ENCODE measurements at regions not wholly inside any gene's neighbourhood (a gene's known extent, or its start where the extent isn't known, plus 50 kb on each side); places are given as distances from the start of the nearest gene placed in this dataset.
"Not testable (repeated sequence)": the region's sequence is repeated elsewhere in the genome, so short reads cannot be mapped to it uniquely, and the experiment has no call there.

DNA sequence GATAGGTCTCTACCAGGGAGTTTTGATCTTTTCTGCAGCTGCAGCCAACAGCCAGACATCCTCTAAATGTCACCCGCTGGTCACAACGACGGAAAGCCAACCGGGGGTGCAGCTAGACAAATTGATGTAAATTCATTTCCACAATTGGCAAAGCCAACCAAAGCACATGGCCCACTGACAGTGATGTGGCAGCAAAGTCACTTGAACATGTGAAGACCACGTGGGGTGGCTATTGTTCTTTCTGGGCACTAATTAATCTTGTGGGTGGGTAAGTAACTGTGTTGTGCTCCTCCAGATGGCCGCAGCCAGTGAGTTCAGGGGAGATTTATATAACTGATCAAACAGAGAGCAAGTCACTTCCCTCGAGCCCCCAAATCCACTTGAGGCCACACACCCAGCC lies 354.1 kb downstream of the ANKRD30A start:
- H3K4me1 ChIP-seq (ENCODE audit: control insufficient read depth in 1 of 2, insufficient read depth in 2 of 2, low read length in 2 of 2) = no peaks in the 10 kb centered on the region
- no peak overlapping the region for H3K4me3 ChIP-seq (ENCODE audit: low read depth in 1 of 2, low read length in 2 of 2)
- no peak overlapping the region for H3K9ac ChIP-seq (ENCODE audit: low read depth in 1 of 2, low read length in 2 of 2)
- H3K27me3 ChIP-seq (ENCODE audit: control insufficient read depth in 1 of 2, insufficient read depth in 2 of 2, low read length in 2 of 2) = no peaks in the 10 kb centered on the region
- H3K27ac ChIP-seq (ENCODE audit: low read depth, low read length) = no peak overlapping the region
- no peaks in the 10 kb centered on the region for H3K36me3 ChIP-seq (ENCODE audit: control insufficient read depth in 1 of 2, insufficient read depth in 2 of 2, low read length in 2 of 2)
- H3K9me3 ChIP-seq (ENCODE audit: control insufficient read depth in 1 of 2, low read length in 2 of 2) = peaks cover 0 to 2% of the 10 kb centered on the region in 2 donors

DNA sequence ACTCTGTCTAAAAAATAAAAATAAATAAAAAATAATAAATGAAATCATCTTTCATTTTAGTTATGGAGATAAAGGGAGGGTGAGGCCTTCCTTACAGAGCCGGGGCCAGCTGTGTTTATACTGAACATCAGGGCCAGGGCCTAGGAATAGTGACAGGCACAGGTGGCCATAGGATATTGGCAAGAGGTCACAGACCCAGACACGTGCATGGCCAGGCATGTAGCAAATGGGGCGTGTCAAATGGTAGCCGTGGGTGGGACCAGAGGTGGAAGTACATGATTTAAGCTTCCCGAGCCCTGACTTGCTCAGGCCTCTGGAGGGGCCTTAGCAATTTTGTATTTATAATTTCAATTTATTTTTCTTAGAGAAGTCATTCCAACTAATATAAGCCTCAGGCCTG lies 353.0 kb downstream of the ANKRD30A start:
- Histone ChIP-seq H3K36me3 (ENCODE audit: control insufficient read depth in 1 of 2, insufficient read depth in 2 of 2, low read length in 2 of 2) (no peaks in the 10 kb centered on the region), H3K4me1 (ENCODE audit: control insufficient read depth in 1 of 2, insufficient read depth in 2 of 2, low read length in 2 of 2) (no peaks in the 10 kb centered on the region), H3K9me3 (ENCODE audit: control insufficient read depth in 1 of 2, low read length in 2 of 2) (peaks cover 0 to 2% of the 10 kb centered on the region in 2 donors), H3K27me3 (ENCODE audit: control insufficient read depth in 1 of 2, insufficient read depth in 2 of 2, low read length in 2 of 2) (no peaks in the 10 kb centered on the region), H3K27ac (ENCODE audit: low read depth, low read length) (no peak overlapping the region), H3K4me3 (ENCODE audit: low read depth in 1 of 2, low read length in 2 of 2) (no peak overlapping the region), H3K9ac (ENCODE audit: low read depth in 1 of 2, low read length in 2 of 2) (no peak overlapping the region)

DNA sequence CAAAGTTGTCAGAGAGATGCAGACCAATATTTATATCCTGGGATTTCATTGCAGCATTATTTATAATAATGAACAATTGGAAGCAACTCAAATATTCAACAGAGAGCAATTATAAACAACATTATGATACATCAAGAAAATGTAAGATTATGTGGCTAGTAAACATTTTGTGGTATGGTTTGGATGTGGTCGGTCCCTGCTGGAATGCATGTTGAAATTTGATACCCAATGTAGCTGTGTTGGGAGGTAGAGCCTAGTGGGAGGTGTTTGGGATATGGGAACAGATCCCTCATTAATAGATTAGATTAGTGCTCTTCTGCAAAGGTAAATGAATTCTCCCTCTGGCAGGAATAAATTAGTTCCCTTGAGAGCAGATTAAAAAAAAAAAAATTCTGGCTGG lies 350.9 kb downstream of the ANKRD30A start:
- Histone ChIP-seq H3K4me1 (ENCODE audit: control insufficient read depth in 1 of 2, insufficient read depth in 2 of 2, low read length in 2 of 2) (no peaks in the 10 kb centered on the region), H3K36me3 (ENCODE audit: control insufficient read depth in 1 of 2, insufficient read depth in 2 of 2, low read length in 2 of 2) (no peaks in the 10 kb centered on the region), H3K4me3 (ENCODE audit: low read depth in 1 of 2, low read length in 2 of 2) (no peak overlapping the region), H3K27ac (ENCODE audit: low read depth, low read length) (no peak overlapping the region), H3K9me3 (ENCODE audit: control insufficient read depth in 1 of 2, low read length in 2 of 2) (peaks cover 0 to 5% of the 10 kb centered on the region in 2 donors), H3K9ac (ENCODE audit: low read depth in 1 of 2, low read length in 2 of 2) (no peak overlapping the region), H3K27me3 (ENCODE audit: control insufficient read depth in 1 of 2, insufficient read depth in 2 of 2, low read length in 2 of 2) (no peaks in the 10 kb centered on the region)

DNA sequence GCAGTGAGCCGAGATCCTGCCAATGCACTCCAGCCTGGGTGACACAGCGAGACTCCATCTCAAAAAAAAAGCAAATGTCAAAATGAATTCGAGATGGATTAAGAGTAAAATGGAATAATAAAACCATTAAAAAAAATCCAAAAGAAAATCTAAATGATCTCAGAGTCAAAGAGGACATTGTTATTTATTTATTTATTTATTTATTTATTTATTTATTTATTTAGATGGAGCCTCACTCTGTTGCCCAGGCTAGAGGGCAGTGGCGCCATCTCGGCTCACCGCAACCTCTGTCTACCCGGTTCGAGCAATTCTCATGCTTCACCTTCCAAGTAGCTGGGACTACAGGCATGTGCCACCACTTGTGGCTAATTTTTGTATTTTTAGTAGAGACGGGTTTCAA lies 349.2 kb downstream of the ANKRD30A start:
- no peaks in the 10 kb centered on the region for H3K4me1 ChIP-seq (ENCODE audit: control insufficient read depth in 1 of 2, insufficient read depth in 2 of 2, low read length in 2 of 2)
- no peaks in the 10 kb centered on the region for H3K36me3 ChIP-seq (ENCODE audit: control insufficient read depth in 1 of 2, insufficient read depth in 2 of 2, low read length in 2 of 2)
- peaks cover 2 to 5% of the 10 kb centered on the region in 2 donors for H3K9me3 ChIP-seq (ENCODE audit: control insufficient read depth in 1 of 2, low read length in 2 of 2)
- no peak overlapping the region for H3K9ac ChIP-seq (ENCODE audit: low read depth in 1 of 2, low read length in 2 of 2)
- H3K27ac ChIP-seq (ENCODE audit: low read depth, low read length) = no peak overlapping the region
- H3K4me3 ChIP-seq (ENCODE audit: low read depth in 1 of 2, low read length in 2 of 2) = no peak overlapping the region
- no peaks in the 10 kb centered on the region for H3K27me3 ChIP-seq (ENCODE audit: control insufficient read depth in 1 of 2, insufficient read depth in 2 of 2, low read length in 2 of 2)

DNA sequence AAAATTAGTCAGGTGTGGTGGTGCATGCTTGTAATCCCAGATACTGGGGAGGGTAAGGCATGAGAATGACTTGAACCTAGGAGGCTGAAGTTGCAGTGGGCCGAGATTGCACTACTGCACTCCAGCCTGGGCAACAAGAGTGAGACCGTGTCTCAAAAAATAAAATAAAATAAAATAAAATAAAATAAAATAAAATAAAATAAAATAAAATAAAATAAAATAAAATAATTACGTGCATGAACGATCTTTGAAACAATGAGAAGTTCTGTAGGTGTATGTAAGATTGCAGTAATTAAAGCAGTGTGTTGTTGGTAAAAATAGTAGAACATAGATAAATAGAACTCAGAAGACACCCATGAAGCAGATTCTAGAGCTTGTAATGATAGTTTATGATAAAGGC lies 348.5 kb downstream of the ANKRD30A start:
- Histone ChIP-seq H3K4me1 (ENCODE audit: control insufficient read depth in 1 of 2, insufficient read depth in 2 of 2, low read length in 2 of 2) (no peaks in the 10 kb centered on the region), H3K9me3 (ENCODE audit: control insufficient read depth in 1 of 2, low read length in 2 of 2) (peaks cover 2% of the 10 kb centered on the region in 2 donors), H3K27me3 (ENCODE audit: control insufficient read depth in 1 of 2, insufficient read depth in 2 of 2, low read length in 2 of 2) (no peaks in the 10 kb centered on the region), H3K9ac (ENCODE audit: low read depth in 1 of 2, low read length in 2 of 2) (no peak overlapping the region), H3K36me3 (ENCODE audit: control insufficient read depth in 1 of 2, insufficient read depth in 2 of 2, low read length in 2 of 2) (no peaks in the 10 kb centered on the region), H3K27ac (ENCODE audit: low read depth, low read length) (no peak overlapping the region), H3K4me3 (ENCODE audit: low read depth in 1 of 2, low read length in 2 of 2) (no peak overlapping the region)

DNA sequence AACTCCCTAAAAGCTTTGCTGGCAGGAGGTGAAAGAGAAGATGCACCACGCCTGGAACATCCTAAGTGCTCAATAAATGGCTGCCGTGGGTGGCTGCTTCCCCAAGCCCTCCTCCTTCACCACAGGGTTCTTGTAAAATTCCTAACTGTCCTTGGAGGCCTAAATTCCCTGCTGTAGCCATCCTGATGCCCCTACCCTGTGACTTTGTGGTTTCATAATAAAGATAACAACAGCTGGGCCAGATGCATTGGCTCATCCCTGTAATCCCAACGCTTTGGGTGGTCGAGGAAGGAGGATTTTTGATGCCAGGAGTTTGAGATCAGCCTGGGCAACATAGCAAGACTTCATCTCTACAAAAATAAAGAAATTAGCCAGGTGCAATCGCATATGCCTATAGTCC lies 341.8 kb downstream of the ANKRD30A start:
- peaks cover 2 to 3% of the 10 kb centered on the region in 2 donors for H3K9me3 ChIP-seq (ENCODE audit: control insufficient read depth in 1 of 2, low read length in 2 of 2)
- H3K4me1 ChIP-seq (ENCODE audit: control insufficient read depth in 1 of 2, insufficient read depth in 2 of 2, low read length in 2 of 2) = no peaks in the 10 kb centered on the region
- no peaks in the 10 kb centered on the region for H3K27me3 ChIP-seq (ENCODE audit: control insufficient read depth in 1 of 2, insufficient read depth in 2 of 2, low read length in 2 of 2)
- no peak overlapping the region for H3K27ac ChIP-seq (ENCODE audit: low read depth, low read length)
- H3K36me3 ChIP-seq (ENCODE audit: control insufficient read depth in 1 of 2, insufficient read depth in 2 of 2, low read length in 2 of 2) = no peaks in the 10 kb centered on the region
- H3K9ac ChIP-seq (ENCODE audit: low read depth in 1 of 2, low read length in 2 of 2) = no peak overlapping the region
- H3K4me3 ChIP-seq (ENCODE audit: low read depth in 1 of 2, low read length in 2 of 2) = no peak overlapping the region

DNA sequence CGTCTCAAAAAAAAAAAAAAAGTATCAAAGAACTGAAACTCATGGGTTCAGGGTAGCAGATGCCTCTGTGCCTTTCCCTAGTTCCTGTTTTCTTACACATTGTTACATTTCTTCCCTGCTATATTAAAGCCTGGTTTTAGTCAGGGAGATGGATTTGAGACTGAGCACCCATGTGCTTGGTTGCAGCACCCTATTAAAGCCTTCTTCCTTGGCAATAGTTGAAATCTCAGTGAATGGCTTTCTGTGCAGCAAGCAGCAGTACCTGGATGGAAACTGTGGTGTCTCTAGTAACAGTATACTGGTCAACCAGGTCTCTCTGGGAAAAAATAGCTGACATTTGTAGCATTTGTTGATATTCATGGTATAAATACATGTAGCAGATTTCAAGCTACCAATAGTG lies 331.1 kb downstream of the ANKRD30A start:
- no peaks in the 10 kb centered on the region for H3K4me1 ChIP-seq (ENCODE audit: control insufficient read depth in 1 of 2, insufficient read depth in 2 of 2, low read length in 2 of 2)
- H3K9ac ChIP-seq (ENCODE audit: low read depth in 1 of 2, low read length in 2 of 2) = no peak overlapping the region
- H3K4me3 ChIP-seq (ENCODE audit: low read depth in 1 of 2, low read length in 2 of 2) = no peak overlapping the region
- H3K36me3 ChIP-seq (ENCODE audit: control insufficient read depth in 1 of 2, insufficient read depth in 2 of 2, low read length in 2 of 2) = no peaks in the 10 kb centered on the region
- H3K9me3 ChIP-seq (ENCODE audit: control insufficient read depth in 1 of 2, low read length in 2 of 2) = peaks cover 13 to 15% of the 10 kb centered on the region in 2 donors
- H3K27me3 ChIP-seq (ENCODE audit: control insufficient read depth in 1 of 2, insufficient read depth in 2 of 2, low read length in 2 of 2) = no peaks in the 10 kb centered on the region
- H3K27ac ChIP-seq (ENCODE audit: low read depth, low read length) = no peak overlapping the region

DNA sequence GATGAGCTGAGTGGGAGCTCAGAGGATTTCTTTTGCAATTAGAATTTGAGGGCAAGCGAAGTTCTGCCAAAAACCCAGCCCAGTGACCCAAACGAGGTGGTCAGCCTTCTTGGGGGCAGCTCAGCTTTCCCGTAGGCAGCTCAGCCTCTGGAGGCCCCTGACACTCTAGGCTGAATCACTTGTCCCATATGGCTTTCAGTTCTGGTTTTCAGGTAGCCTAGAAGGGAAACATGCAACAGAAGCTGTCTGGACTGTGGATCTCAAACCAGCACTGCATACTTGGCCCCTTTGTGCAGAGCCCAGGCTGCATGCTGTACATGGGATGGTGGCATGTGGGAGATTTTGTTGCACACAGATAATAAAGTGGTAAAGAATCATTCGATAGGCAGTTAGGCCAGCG lies 322.8 kb downstream of the ANKRD30A start:
- Histone ChIP-seq H3K4me3 (ENCODE audit: low read depth in 1 of 2, low read length in 2 of 2) (no peak overlapping the region), H3K27me3 (ENCODE audit: control insufficient read depth in 1 of 2, insufficient read depth in 2 of 2, low read length in 2 of 2) (no peaks in the 10 kb centered on the region), H3K4me1 (ENCODE audit: control insufficient read depth in 1 of 2, insufficient read depth in 2 of 2, low read length in 2 of 2) (no peaks in the 10 kb centered on the region), H3K9me3 (ENCODE audit: control insufficient read depth in 1 of 2, low read length in 2 of 2) (no peaks in the 10 kb centered on the region), H3K27ac (ENCODE audit: low read depth, low read length) (no peak overlapping the region), H3K9ac (ENCODE audit: low read depth in 1 of 2, low read length in 2 of 2) (no peak overlapping the region), H3K36me3 (ENCODE audit: control insufficient read depth in 1 of 2, insufficient read depth in 2 of 2, low read length in 2 of 2) (no peaks in the 10 kb centered on the region)

DNA sequence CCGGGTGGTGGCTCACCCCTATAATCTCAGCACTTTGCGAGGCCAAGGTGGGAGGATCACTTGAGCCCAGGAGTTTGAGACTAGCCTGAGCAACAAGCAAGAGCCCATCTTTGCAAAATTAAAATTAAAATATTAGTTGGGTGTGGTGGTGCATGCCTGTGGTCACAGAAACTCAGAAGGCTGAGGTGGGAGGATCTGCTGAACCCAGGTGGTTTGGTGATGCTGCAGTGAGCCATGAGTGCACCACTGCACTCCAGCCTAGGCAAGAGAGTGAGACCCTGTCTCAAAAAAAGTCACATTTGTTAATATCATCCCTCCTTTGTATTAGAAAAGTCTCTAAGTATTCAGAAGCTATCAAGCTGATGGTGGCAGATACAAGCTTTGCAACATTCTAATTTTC lies 317.5 kb downstream of the ANKRD30A start:
- Histone ChIP-seq H3K36me3 (ENCODE audit: control insufficient read depth in 1 of 2, insufficient read depth in 2 of 2, low read length in 2 of 2) (no peaks in the 10 kb centered on the region), H3K4me3 (ENCODE audit: low read depth in 1 of 2, low read length in 2 of 2) (no peak overlapping the region), H3K4me1 (ENCODE audit: control insufficient read depth in 1 of 2, insufficient read depth in 2 of 2, low read length in 2 of 2) (no peaks in the 10 kb centered on the region), H3K27ac (ENCODE audit: low read depth, low read length) (no peak overlapping the region), H3K9me3 (ENCODE audit: control insufficient read depth in 1 of 2, low read length in 2 of 2) (peaks cover 0 to 2% of the 10 kb centered on the region in 2 donors), H3K27me3 (ENCODE audit: control insufficient read depth in 1 of 2, insufficient read depth in 2 of 2, low read length in 2 of 2) (no peaks in the 10 kb centered on the region), H3K9ac (ENCODE audit: low read depth in 1 of 2, low read length in 2 of 2) (no peak overlapping the region)

DNA sequence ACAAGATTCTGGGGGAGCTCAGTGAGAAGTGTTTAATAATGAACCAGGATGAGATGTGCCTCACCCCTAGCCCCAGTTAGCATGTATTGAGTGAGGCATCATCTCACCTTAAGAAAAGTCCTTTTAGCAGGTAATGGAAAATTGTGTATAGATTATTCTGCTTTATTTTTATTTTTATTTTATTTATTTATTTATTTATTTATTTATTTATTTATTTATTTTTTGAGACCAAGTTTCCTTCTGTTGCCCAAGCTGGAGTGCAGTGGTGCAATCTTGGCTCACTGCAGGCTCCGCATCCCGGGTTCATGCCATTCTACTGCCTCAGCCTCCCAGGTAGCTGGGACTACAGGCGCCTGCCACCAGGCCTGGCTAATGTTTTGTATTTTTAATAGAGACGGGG lies 315.8 kb downstream of the ANKRD30A start:
- not testable (repeated sequence) for H3K4me1 ChIP-seq (ENCODE audit: control insufficient read depth in 1 of 2, insufficient read depth in 2 of 2, low read length in 2 of 2); H3K27me3 ChIP-seq (ENCODE audit: control insufficient read depth in 1 of 2, insufficient read depth in 2 of 2, low read length in 2 of 2); H3K36me3 ChIP-seq (ENCODE audit: control insufficient read depth in 1 of 2, insufficient read depth in 2 of 2, low read length in 2 of 2); H3K27ac ChIP-seq (ENCODE audit: low read depth, low read length); H3K9me3 ChIP-seq (ENCODE audit: control insufficient read depth in 1 of 2, low read length in 2 of 2); H3K9ac ChIP-seq (ENCODE audit: low read depth in 1 of 2, low read length in 2 of 2); H3K4me3 ChIP-seq (ENCODE audit: low read depth in 1 of 2, low read length in 2 of 2)

DNA sequence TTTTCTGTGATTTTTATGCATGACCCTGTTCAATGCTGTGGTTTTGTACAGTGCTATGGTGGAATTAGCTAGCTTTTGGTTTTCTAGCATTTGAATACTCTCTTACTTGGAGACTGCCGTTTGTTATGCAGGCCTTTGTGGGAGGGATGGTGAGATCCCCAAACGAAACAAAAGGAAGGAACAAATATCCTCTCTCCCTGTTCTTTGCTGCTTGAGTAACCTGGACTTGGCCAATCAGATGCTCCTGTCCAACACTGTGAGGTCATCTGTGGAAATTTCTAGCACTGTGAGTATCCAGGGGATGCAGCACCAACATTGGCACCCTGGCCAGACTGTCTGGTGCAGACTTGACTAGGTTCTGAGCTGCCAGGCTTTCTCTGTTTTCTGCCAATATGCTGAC lies 314.4 kb downstream of the ANKRD30A start:
- H3K9me3 ChIP-seq (ENCODE audit: control insufficient read depth in 1 of 2, low read length in 2 of 2) = peaks cover 0 to 5% of the 10 kb centered on the region in 2 donors
- no peak overlapping the region for H3K4me3 ChIP-seq (ENCODE audit: low read depth in 1 of 2, low read length in 2 of 2)

More for the DNA sequence above, 314.4 kb downstream of the ANKRD30A start:
- Histone ChIP-seq H3K36me3 (ENCODE audit: control insufficient read depth in 1 of 2, insufficient read depth in 2 of 2, low read length in 2 of 2) (no peaks in the 10 kb centered on the region), H3K27me3 (ENCODE audit: control insufficient read depth in 1 of 2, insufficient read depth in 2 of 2, low read length in 2 of 2) (no peaks in the 10 kb centered on the region), H3K4me1 (ENCODE audit: control insufficient read depth in 1 of 2, insufficient read depth in 2 of 2, low read length in 2 of 2) (no peaks in the 10 kb centered on the region), H3K9ac (ENCODE audit: low read depth in 1 of 2, low read length in 2 of 2) (no peak overlapping the region), H3K27ac (ENCODE audit: low read depth, low read length) (no peak overlapping the region)
